GM12878 (cell line): ENCODE measurements at regions not wholly inside any gene's neighbourhood (a gene's known extent, or its start where the extent isn't known, plus 50 kb on each side); places are given as distances from the start of the nearest gene placed in this dataset.

ENCODE experiments used
- CBX3 ChIP-seq: fragments of 200-600 bp; sonication (generic); IDR thresholded peaks from 2 replicates; pipeline ENCODE4 v1.6.1; 2016; ENCODE audit warnings: low read depth, borderline replicate concordance
- CHD2 ChIP-seq: IDR thresholded peaks from 2 replicates; pipeline ENCODE4 v1.6.1; 2011; ENCODE audit warnings: low read depth, low read length, improper control_type of control experiment, borderline replicate concordance
- POLR2A ChIP-seq: IDR thresholded peaks from 2 replicates; pipeline ENCODE4 v1.6.1; 2011; ENCODE audit warnings: low read depth, mild to moderate bottlenecking, low read length
- RFX5 ChIP-seq: IDR thresholded peaks from 2 replicates; pipeline ENCODE4 v1.6.1; 2011; ENCODE audit warnings: low read depth, low read length, improper control_type of control experiment
- YY1 ChIP-seq: IDR thresholded peaks from 2 replicates; pipeline ENCODE4 v1.6.1; 2011; ENCODE audit warnings: low read depth, mild to moderate bottlenecking, low read length
- ZNF274 ChIP-seq: IDR thresholded peaks from one replicate; pipeline ENCODE4 v1.8.0; 2011; ENCODE audit not compliant: insufficient read length, insufficient read depth
- TF ChIP-seq, protein P1 (sequence below), 3 experiments: IDR thresholded peaks in 2 of 3; conservative IDR thresholded peaks in 1 of 3; 2 replicates each; pipeline ENCODE4 v1.5.1; 2011; ENCODE audit warnings: low read depth in 3 of 3, low read length in 3 of 3, mild to moderate bottlenecking in 3 of 3, control low read depth in 2 of 3, moderate library complexity in 2 of 3, inconsistent platforms in 1 of 3, mixed read lengths in 1 of 3; ENCODE audit not compliant: control insufficient read depth in 2 of 3, insufficient read depth in 1 of 3; ENCODE audit errors: extremely low read depth in 1 of 3
- TF ChIP-seq, protein P2 (sequence below): IDR thresholded peaks from 2 replicates; pipeline ENCODE4 v1.6.1; 2012; ENCODE audit warnings: low read depth, low read length, improper control_type of control experiment
- TF ChIP-seq, protein P3 (sequence below): IDR thresholded peaks from 2 replicates; pipeline ENCODE4 v1.6.1; 2012; ENCODE audit warnings: low read length, inconsistent platforms

DNA sequence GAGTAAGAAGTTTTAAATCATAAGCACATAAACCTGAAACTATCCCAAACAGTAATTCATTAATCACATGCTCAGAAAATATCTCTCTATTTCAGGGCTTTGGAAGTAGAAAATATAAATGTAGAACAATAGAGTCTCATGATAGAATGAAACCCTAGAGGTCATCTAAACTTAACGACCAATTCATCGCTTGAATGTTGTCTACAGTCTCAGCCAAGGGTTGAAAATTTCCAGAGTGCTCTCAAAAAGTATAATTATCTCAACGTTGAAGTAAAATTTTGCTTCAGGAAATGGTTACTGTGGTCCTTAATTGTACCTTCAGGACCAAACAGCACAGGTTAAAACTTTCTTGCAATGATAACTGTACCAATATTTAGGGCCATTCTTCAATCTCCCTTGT lies 1053.6 kb upstream of the SEL1L start:
- TF ChIP-seq, protein P1, sequence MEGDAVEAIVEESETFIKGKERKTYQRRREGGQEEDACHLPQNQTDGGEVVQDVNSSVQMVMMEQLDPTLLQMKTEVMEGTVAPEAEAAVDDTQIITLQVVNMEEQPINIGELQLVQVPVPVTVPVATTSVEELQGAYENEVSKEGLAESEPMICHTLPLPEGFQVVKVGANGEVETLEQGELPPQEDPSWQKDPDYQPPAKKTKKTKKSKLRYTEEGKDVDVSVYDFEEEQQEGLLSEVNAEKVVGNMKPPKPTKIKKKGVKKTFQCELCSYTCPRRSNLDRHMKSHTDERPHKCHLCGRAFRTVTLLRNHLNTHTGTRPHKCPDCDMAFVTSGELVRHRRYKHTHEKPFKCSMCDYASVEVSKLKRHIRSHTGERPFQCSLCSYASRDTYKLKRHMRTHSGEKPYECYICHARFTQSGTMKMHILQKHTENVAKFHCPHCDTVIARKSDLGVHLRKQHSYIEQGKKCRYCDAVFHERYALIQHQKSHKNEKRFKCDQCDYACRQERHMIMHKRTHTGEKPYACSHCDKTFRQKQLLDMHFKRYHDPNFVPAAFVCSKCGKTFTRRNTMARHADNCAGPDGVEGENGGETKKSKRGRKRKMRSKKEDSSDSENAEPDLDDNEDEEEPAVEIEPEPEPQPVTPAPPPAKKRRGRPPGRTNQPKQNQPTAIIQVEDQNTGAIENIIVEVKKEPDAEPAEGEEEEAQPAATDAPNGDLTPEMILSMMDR (IDR thresholded peaks at IDR 0.05 in 2 of 3, conservative IDR thresholded peaks at IDR 0.05 in 1 of 3; ENCODE audit: control insufficient read depth in 2 of 3, extremely low read depth in 1 of 3, insufficient read depth in 1 of 3, low read depth in 3 of 3, low read length in 3 of 3): no peak
- TF ChIP-seq CHD2 (no peak), POLR2A (no peak), RFX5 (no peak), CBX3 (no peak), YY1 (no peak), ZNF274 (no peak)
- TF ChIP-seq, protein P2, sequence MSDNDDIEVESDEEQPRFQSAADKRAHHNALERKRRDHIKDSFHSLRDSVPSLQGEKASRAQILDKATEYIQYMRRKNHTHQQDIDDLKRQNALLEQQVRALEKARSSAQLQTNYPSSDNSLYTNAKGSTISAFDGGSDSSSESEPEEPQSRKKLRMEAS: no peak
- TF ChIP-seq, protein P3, sequence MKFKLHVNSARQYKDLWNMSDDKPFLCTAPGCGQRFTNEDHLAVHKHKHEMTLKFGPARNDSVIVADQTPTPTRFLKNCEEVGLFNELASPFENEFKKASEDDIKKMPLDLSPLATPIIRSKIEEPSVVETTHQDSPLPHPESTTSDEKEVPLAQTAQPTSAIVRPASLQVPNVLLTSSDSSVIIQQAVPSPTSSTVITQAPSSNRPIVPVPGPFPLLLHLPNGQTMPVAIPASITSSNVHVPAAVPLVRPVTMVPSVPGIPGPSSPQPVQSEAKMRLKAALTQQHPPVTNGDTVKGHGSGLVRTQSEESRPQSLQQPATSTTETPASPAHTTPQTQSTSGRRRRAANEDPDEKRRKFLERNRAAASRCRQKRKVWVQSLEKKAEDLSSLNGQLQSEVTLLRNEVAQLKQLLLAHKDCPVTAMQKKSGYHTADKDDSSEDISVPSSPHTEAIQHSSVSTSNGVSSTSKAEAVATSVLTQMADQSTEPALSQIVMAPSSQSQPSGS: no peak
